Hematopoietic multipotent progenitor cell treated with erythropoietin and hydrocortisone succinate and interleukin-3 and kit ligand, for 6 days (in vitro differentiated cells): ENCODE measurements at regions not wholly inside any gene's neighbourhood (a gene's known extent, or its start where the extent isn't known, plus 50 kb on each side); places are given as distances from the start of the nearest gene placed in this dataset.
A peak's percentile ranks its signal among the peaks of the same experiment; 100 is the strongest.
"Not testable (repeated sequence)": the region's sequence is repeated elsewhere in the genome, so short reads cannot be mapped to it uniquely, and the experiment has no call there.

Source experiments
- DNase-seq: peaks from one replicate; pipeline ENCODE4 v3.0.0-alpha.2; 2015

- DNase-seq = no peak
Measured at GRCh38 chr6:3617681-3618311, 133.7 kb downstream of the PXDC1 start.

- DNase-seq = no peak
Measured at GRCh38 chr6:3617192-3617631, 134.3 kb downstream of the PXDC1 start.

GRCh38 chr6:3616565-3617176 lies 134.8 kb downstream of the PXDC1 start:
- no peak for DNase-seq

GRCh38 chr6:3615391-3616380 lies 135.8 kb downstream of the PXDC1 start:
- DNase-seq = no peak

- DNase-seq = no peak
Measured at GRCh38 chr6:3614918-3615317, 136.6 kb downstream of the PXDC1 start.

GRCh38 chr6:3613565-3613964 lies 137.9 kb downstream of the PXDC1 start:
- DNase-seq = not testable (repeated sequence)

GRCh38 chr6:3612341-3613041 lies 139.0 kb downstream of the PXDC1 start:
- DNase-seq = no peak

- no peak for DNase-seq
Measured at GRCh38 chr6:3610921-3611320, 140.6 kb downstream of the PXDC1 start.

GRCh38 chr6:3610206-3610605 lies 141.3 kb downstream of the PXDC1 start:
- DNase-seq = no peak

- no peak for DNase-seq
Measured at GRCh38 chr6:3609388-3609787, 142.1 kb downstream of the PXDC1 start.

GRCh38 chr6:3608159-3608558 lies 143.4 kb downstream of the PXDC1 start:
- no peak for DNase-seq

GRCh38 chr6:3607599-3607998 lies 143.9 kb downstream of the PXDC1 start:
- DNase-seq = no peak

GRCh38 chr6:3607171-3607570 lies 144.3 kb downstream of the PXDC1 start:
- no peak for DNase-seq

GRCh38 chr6:3603340-3604130 lies 146.7 kb upstream of the SLC22A23 start:
- DNase-seq = no peak

GRCh38 chr6:3601570-3601969 lies 144.7 kb upstream of the SLC22A23 start:
- DNase-seq = no peak

GRCh38 chr6:3597500-3598064 lies 140.7 kb upstream of the SLC22A23 start:
- no peak for DNase-seq

- peak; percentile 30 for DNase-seq
Measured at GRCh38 chr6:3596766-3597165, 139.9 kb upstream of the SLC22A23 start.

GRCh38 chr6:3594201-3594600 lies 137.4 kb upstream of the SLC22A23 start:
- DNase-seq = no peak

- DNase-seq = no peak
Measured at GRCh38 chr6:3593161-3593560, 136.3 kb upstream of the SLC22A23 start.

- peak; percentile 69 for DNase-seq
Measured at GRCh38 chr6:3592371-3592941, 135.6 kb upstream of the SLC22A23 start.

GRCh38 chr6:3591970-3592369 lies 135.1 kb upstream of the SLC22A23 start:
- no peak for DNase-seq
